Fibroblast of pulmonary artery (primary cell): ENCODE measurements at regions not wholly inside any gene's neighbourhood (a gene's known extent, or its start where the extent isn't known, plus 50 kb on each side); places are given as distances from the start of the nearest gene placed in this dataset.

Experiments used
- DNase-seq: peaks from one replicate; pipeline ENCODE4 v3.0.0-alpha.2; 2010; ENCODE audit warnings: low read depth
- H3K4me3 ChIP-seq: replicated peaks from 2 replicates; pipeline ENCODE4 v1.5.1; 2011; ENCODE audit warnings: low read depth, mild to moderate bottlenecking, control low read depth, low read length, moderate library complexity
- CTCF ChIP-seq: IDR thresholded peaks from 2 replicates; pipeline ENCODE4 v1.5.1; 2011; ENCODE audit warnings: mild to moderate bottlenecking, control low read depth, low read length, inconsistent platforms; ENCODE audit errors: missing control alignments

GRCh38 chr1:230541306-230541705 is 101.0 kb upstream of the COG2 start:
- no peak for TF ChIP-seq CTCF
- no peak for DNase-seq
- no peak overlapping the region for H3K4me3 ChIP-seq

- no peak for TF ChIP-seq CTCF
- no peak overlapping the region for H3K4me3 ChIP-seq
- no peak for DNase-seq
Measured at GRCh38 chr1:230540421-230541155, 101.7 kb upstream of the COG2 start.

GRCh38 chr1:230537456-230537855 is 104.8 kb upstream of the COG2 start:
- no peak for DNase-seq
- no peak for TF ChIP-seq CTCF
- no peak overlapping the region for H3K4me3 ChIP-seq

GRCh38 chr1:230536641-230537155 is 105.6 kb upstream of the COG2 start:
- no peak for TF ChIP-seq CTCF
- no peak for DNase-seq
- no peak overlapping the region for H3K4me3 ChIP-seq

GRCh38 chr1:230534224-230534623 is 108.1 kb upstream of the COG2 start:
- no peak overlapping the region for H3K4me3 ChIP-seq
- no peak for DNase-seq
- no peak for TF ChIP-seq CTCF

- no peak overlapping the region for H3K4me3 ChIP-seq
- DNase-seq: no peak
- no peak for TF ChIP-seq CTCF
Measured at GRCh38 chr1:230531103-230531502, 105.0 kb upstream of the PGBD5 start.

GRCh38 chr1:230519246-230519645 is 93.1 kb upstream of the PGBD5 start:
- H3K4me3 ChIP-seq: no peak overlapping the region
- DNase-seq: no peak
- TF ChIP-seq CTCF: no peak
